Keratinocyte (primary cell): ENCODE measurements at regions not wholly inside any gene's neighbourhood (a gene's known extent, or its start where the extent isn't known, plus 50 kb on each side); places are given as distances from the start of the nearest gene placed in this dataset.

Source experiments
- CTCF ChIP-seq, 3 experiments: IDR thresholded peaks in 1 of 3; conservative IDR thresholded peaks in 1 of 3; optimal IDR thresholded peaks in 1 of 3; 2 replicates in 2 of 3; 3 replicates in 1 of 3; pipeline versions ENCODE3 to v1.5.1; 2011; ENCODE audit warnings: low read length in 3 of 3, mild to moderate bottlenecking in 3 of 3, moderate library complexity in 2 of 3, control low read depth in 1 of 3, inconsistent platforms in 1 of 3; ENCODE audit not compliant: insufficient read depth in 2 of 3; ENCODE audit errors: extremely low read depth in 1 of 3
- EZH2 ChIP-seq: IDR thresholded peaks from one replicate; pipeline ENCODE4 v1.6.1; 2012; ENCODE audit warnings: inconsistent platforms, mild to moderate bottlenecking, low read length, moderate library complexity

- TF ChIP-seq CTCF (optimal IDR thresholded peaks at IDR 0.05 in 1 of 3, IDR thresholded peaks at IDR 0.05 in 1 of 3, conservative IDR thresholded peaks at IDR 0.05 in 1 of 3; ENCODE audit: extremely low read depth in 1 of 3, insufficient read depth in 2 of 3, low read length in 3 of 3) (no peak), EZH2 (no peak)
Measured at GRCh38 chr11:34744511-34744910, 123.6 kb downstream of the EHF start.
